22Rv1 (cell line): ENCODE measurements at regions not wholly inside any gene's neighbourhood (a gene's known extent, or its start where the extent isn't known, plus 50 kb on each side); places are given as distances from the start of the nearest gene placed in this dataset.

Experiments
- CTCF ChIP-seq: fragments of 450-650 bp; IDR thresholded peaks from 2 replicates; pipeline ENCODE4 v1.5.1; 2017; ENCODE audit warnings: mild to moderate bottlenecking
- ZFX ChIP-seq: fragments of 450-650 bp; IDR thresholded peaks from 2 replicates; pipeline ENCODE4 v1.6.1; 2017; ENCODE audit warnings: antibody characterized with exemption, borderline replicate concordance

GRCh38 chr19:28632371-28633080 is 580.4 kb downstream of the UQCRFS1 start:
- TF ChIP-seq CTCF (no peak), ZFX (no peak)
